ENCODE measurements at regions not wholly inside any gene's neighbourhood (a gene's known extent, or its start where the extent isn't known, plus 50 kb on each side); places are given as distances from the start of the nearest gene placed in this dataset.

GRCh38 chr2:204432196-204432595 is 113.1 kb upstream of the PARD3B start:
- ATAC-seq (ENCODE audit: low FRiP score), result no peak
- DNase-seq (ENCODE audit: low spot score), result no peak
- TF ChIP-seq CTCF (IDR thresholded peaks at IDR 0.05), result no peak

DNA sequence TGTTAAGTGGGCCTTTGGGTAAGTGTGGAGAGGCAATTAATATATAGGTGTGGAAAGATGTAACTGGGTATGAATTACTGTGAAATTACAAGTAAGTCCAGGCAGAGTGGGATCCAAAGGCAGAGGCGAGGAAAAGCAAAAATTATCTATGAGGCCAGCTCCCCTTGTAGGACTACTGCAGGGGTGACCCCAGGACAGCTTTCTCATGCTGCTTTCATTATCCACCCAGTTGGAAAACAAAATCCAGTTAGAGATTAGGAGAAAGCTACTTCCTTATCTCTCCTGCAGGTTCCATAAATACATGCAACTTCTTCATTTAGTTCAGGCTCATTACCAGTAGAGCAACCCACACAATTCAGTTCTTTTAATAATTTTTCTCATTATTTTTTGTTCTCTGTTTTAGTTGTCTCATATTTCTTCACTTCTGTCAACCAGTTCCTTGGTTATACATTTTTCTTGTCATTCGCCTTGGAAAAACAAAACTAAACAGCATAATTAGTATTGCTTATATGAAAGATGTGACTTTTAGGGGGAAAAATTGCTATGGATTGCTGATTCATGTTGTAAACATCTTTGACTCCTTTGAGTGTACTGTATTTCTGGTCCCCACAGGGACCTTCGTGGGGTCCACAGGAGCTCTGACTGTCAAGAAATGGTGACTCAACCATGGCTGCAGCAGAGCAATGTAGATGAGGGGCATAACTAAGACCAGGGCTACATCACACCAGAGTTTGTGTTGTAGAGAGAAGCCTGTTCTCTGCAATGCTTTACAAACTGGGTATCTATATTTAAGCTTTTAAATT is 110.4 kb upstream of the PARD3B start:
- DNase-seq (ENCODE audit: low spot score), result no peak
- TF ChIP-seq CTCF (IDR thresholded peaks at IDR 0.05), result no peak
- ATAC-seq (ENCODE audit: low FRiP score), result no peak

DNA sequence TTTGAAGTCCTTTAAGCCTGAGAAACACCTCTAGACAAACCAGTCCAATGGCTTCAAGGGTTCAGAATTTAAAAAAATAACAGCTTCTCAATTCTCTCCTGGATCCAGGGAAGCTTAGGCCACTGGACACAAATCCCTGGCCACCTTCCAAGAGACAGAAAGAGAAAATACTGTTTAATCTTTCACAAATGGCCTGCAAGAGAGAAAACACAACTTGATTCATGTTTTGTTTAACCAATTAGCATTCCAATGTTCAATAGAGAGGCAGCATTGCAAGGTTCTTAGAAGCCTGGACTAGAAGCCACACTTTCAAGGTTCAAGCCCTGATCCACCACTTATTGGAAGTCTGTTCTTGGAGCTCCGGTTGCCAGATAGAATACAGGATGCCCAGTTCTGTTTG is 109.0 kb upstream of the PARD3B start:
- TF ChIP-seq CTCF (IDR thresholded peaks at IDR 0.05), result no peak
- DNase-seq (ENCODE audit: low spot score) (no peak), ATAC-seq (ENCODE audit: low FRiP score) (no peak)

DNA sequence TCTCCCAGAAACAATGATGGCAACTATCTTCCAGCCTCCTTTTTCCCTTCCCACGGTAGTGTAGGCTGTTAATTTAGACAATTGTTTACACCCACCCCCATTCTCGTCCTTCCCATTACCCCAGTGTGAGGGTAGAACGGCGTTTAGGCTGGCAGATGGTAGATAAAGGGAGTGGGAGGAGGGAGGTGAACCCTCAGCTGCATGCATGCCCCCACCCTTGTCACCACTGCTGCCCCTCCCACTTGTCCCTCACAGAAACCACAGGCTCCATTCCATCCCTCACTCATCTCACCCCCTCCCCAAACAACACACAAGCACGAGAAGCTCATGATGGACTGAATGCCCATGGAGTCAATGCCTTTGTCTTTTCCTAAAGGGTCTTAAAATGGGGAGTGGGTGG is 107.9 kb upstream of the PARD3B start:
- TF ChIP-seq CTCF (IDR thresholded peaks at IDR 0.05), result no peak
- ATAC-seq (ENCODE audit: low FRiP score), result no peak
- DNase-seq (ENCODE audit: low spot score), result no peak

GRCh38 chr2:204437815-204438756 is 107.2 kb upstream of the PARD3B start:
- TF ChIP-seq CTCF (IDR thresholded peaks at IDR 0.05), result no peak

GRCh38 chr2:204441316-204441715 is 104.0 kb upstream of the PARD3B start:
- ATAC-seq (ENCODE audit: low FRiP score) (no peak), DNase-seq (ENCODE audit: low spot score) (no peak)
- no peak for TF ChIP-seq CTCF (IDR thresholded peaks at IDR 0.05)

More at GRCh38 chr2:204437815-204438756, 107.2 kb upstream of the PARD3B start:
- DNase-seq (ENCODE audit: low spot score) (no peak), ATAC-seq (ENCODE audit: low FRiP score) (no peak)
